ENCODE measurements at regions not wholly inside any gene's neighbourhood (a gene's known extent, or its start where the extent isn't known, plus 50 kb on each side); places are given as distances from the start of the nearest gene placed in this dataset.

GRCh38 chr15:60152386-60152785 lies 148.3 kb downstream of the FOXB1 start:
- DNase-seq (ENCODE audit: low read depth) = no peak
- H3K4me3 ChIP-seq (ENCODE audit: low read depth, low read length) = no peak overlapping the region
- no peak for TF ChIP-seq CTCF (conservative IDR thresholded peaks at IDR 0.05; ENCODE audit: low read depth, low read length)

GRCh38 chr15:60154764-60155325 lies 150.7 kb downstream of the FOXB1 start:
- H3K4me3 ChIP-seq (ENCODE audit: low read depth, low read length) = no peak overlapping the region
- no peak for TF ChIP-seq CTCF (conservative IDR thresholded peaks at IDR 0.05; ENCODE audit: low read depth, low read length)
- DNase-seq (ENCODE audit: low read depth) = no peak

- no peak for DNase-seq (ENCODE audit: low read depth)
- H3K4me3 ChIP-seq (ENCODE audit: low read depth, low read length) = no peak overlapping the region
- no peak for TF ChIP-seq CTCF (conservative IDR thresholded peaks at IDR 0.05; ENCODE audit: low read depth, low read length)
Observed at GRCh38 chr15:60155661-60156060, 151.6 kb downstream of the FOXB1 start.

GRCh38 chr15:60160909-60161308 lies 156.8 kb downstream of the FOXB1 start:
- no peak overlapping the region for H3K4me3 ChIP-seq (ENCODE audit: low read depth, low read length)
- TF ChIP-seq CTCF (conservative IDR thresholded peaks at IDR 0.05; ENCODE audit: low read depth, low read length) = no peak
- DNase-seq (ENCODE audit: low read depth) = no peak

GRCh38 chr15:60161704-60162103 lies 157.6 kb downstream of the FOXB1 start:
- no peak overlapping the region for H3K4me3 ChIP-seq (ENCODE audit: low read depth, low read length)
- DNase-seq (ENCODE audit: low read depth) = no peak
- no peak for TF ChIP-seq CTCF (conservative IDR thresholded peaks at IDR 0.05; ENCODE audit: low read depth, low read length)

GRCh38 chr15:60162251-60162967 lies 158.3 kb downstream of the FOXB1 start:
- no peak for DNase-seq (ENCODE audit: low read depth)
- H3K4me3 ChIP-seq (ENCODE audit: low read depth, low read length) = no peak overlapping the region
- no peak for TF ChIP-seq CTCF (conservative IDR thresholded peaks at IDR 0.05; ENCODE audit: low read depth, low read length)

- DNase-seq (ENCODE audit: low read depth) = no peak
- H3K4me3 ChIP-seq (ENCODE audit: low read depth, low read length) = no peak overlapping the region
- TF ChIP-seq CTCF (conservative IDR thresholded peaks at IDR 0.05; ENCODE audit: low read depth, low read length) = no peak
Observed at GRCh38 chr15:60162968-60163355, 158.9 kb downstream of the FOXB1 start.
